ENCODE measurements at regions not wholly inside any gene's neighbourhood (a gene's known extent, or its start where the extent isn't known, plus 50 kb on each side); places are given as distances from the start of the nearest gene placed in this dataset.
"Not testable (repeated sequence)": the region's sequence is repeated elsewhere in the genome, so short reads cannot be mapped to it uniquely, and the experiment has no call there.

GRCh38 chr12:11539156-11539555 lies 110.3 kb upstream of the ETV6 start:
- no peak for DNase-seq (ENCODE audit: low read depth, low spot score)

GRCh38 chr12:11540156-11540555 lies 109.3 kb upstream of the ETV6 start:
- DNase-seq (ENCODE audit: low read depth, low spot score) = no peak

GRCh38 chr12:11540615-11541310 lies 108.7 kb upstream of the ETV6 start:
- no peak for DNase-seq (ENCODE audit: low read depth, low spot score)

- DNase-seq (ENCODE audit: low read depth, low spot score) = no peak
Measured at GRCh38 chr12:11542599-11542998, 106.9 kb upstream of the ETV6 start.

- DNase-seq (ENCODE audit: low read depth, low spot score) = no peak
Measured at GRCh38 chr12:11543457-11544158, 105.9 kb upstream of the ETV6 start.

- no peak for DNase-seq (ENCODE audit: low read depth, low spot score)
Measured at GRCh38 chr12:11545484-11546330, 103.8 kb upstream of the ETV6 start.

GRCh38 chr12:11546582-11547270 lies 102.7 kb upstream of the ETV6 start:
- DNase-seq (ENCODE audit: low read depth, low spot score) = not testable (repeated sequence)

GRCh38 chr12:11547271-11547646 lies 102.2 kb upstream of the ETV6 start:
- DNase-seq (ENCODE audit: low read depth, low spot score) = not testable (repeated sequence)

GRCh38 chr12:11549119-11549518 lies 100.4 kb upstream of the ETV6 start:
- DNase-seq (ENCODE audit: low read depth, low spot score) = no peak

- DNase-seq (ENCODE audit: low read depth, low spot score) = peak; percentile 41
Measured at GRCh38 chr12:11553871-11554533, 95.5 kb upstream of the ETV6 start.

GRCh38 chr12:11555195-11555594 lies 94.3 kb upstream of the ETV6 start:
- DNase-seq (ENCODE audit: low read depth, low spot score) = no peak

GRCh38 chr12:11555743-11556625 lies 93.5 kb upstream of the ETV6 start:
- DNase-seq (ENCODE audit: low read depth, low spot score) = no peak

GRCh38 chr12:11556682-11557081 lies 92.8 kb upstream of the ETV6 start:
- no peak for DNase-seq (ENCODE audit: low read depth, low spot score)

GRCh38 chr12:11559626-11560340 lies 89.7 kb upstream of the ETV6 start:
- DNase-seq (ENCODE audit: low read depth, low spot score) = no peak

GRCh38 chr12:11561411-11561810 lies 88.1 kb upstream of the ETV6 start:
- no peak for DNase-seq (ENCODE audit: low read depth, low spot score)

GRCh38 chr12:11563785-11564739 lies 85.4 kb upstream of the ETV6 start:
- DNase-seq (ENCODE audit: low read depth, low spot score) = no peak

- no peak for DNase-seq (ENCODE audit: low read depth, low spot score)
Measured at GRCh38 chr12:11564984-11565651, 84.4 kb upstream of the ETV6 start.

GRCh38 chr12:11565752-11566151 lies 83.7 kb upstream of the ETV6 start:
- DNase-seq (ENCODE audit: low read depth, low spot score) = no peak
